LNCAP (cell line): ENCODE measurements at regions not wholly inside any gene's neighbourhood (a gene's known extent, or its start where the extent isn't known, plus 50 kb on each side); places are given as distances from the start of the nearest gene placed in this dataset.

Source experiments
- TF ChIP-seq, protein P1 (sequence below): fragments of 450-650 bp; IDR thresholded peaks from 2 replicates; pipeline ENCODE4 v1.5.1; 2017; ENCODE audit warnings: mild to moderate bottlenecking

DNA sequence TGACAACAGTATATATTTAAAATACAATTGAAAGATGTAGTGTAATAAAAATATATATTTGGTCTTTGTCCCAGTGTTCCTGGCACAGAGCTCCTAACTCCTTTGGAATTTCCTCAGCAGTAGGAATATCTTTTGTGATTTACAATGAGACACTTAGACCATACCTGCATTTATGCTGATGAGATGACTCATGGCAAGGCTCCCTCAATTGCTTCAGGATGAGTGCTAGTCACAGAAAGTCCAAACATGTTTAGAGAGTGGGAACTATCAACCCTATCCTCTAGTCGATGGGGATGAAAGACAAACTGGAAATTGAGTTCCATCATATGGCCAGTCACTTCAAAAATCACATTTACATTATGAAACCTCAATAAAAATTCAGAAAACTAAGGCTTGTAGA, 588.3 kb upstream of the LMCD1 start:
- TF ChIP-seq, protein P1, sequence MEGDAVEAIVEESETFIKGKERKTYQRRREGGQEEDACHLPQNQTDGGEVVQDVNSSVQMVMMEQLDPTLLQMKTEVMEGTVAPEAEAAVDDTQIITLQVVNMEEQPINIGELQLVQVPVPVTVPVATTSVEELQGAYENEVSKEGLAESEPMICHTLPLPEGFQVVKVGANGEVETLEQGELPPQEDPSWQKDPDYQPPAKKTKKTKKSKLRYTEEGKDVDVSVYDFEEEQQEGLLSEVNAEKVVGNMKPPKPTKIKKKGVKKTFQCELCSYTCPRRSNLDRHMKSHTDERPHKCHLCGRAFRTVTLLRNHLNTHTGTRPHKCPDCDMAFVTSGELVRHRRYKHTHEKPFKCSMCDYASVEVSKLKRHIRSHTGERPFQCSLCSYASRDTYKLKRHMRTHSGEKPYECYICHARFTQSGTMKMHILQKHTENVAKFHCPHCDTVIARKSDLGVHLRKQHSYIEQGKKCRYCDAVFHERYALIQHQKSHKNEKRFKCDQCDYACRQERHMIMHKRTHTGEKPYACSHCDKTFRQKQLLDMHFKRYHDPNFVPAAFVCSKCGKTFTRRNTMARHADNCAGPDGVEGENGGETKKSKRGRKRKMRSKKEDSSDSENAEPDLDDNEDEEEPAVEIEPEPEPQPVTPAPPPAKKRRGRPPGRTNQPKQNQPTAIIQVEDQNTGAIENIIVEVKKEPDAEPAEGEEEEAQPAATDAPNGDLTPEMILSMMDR: no peak

DNA sequence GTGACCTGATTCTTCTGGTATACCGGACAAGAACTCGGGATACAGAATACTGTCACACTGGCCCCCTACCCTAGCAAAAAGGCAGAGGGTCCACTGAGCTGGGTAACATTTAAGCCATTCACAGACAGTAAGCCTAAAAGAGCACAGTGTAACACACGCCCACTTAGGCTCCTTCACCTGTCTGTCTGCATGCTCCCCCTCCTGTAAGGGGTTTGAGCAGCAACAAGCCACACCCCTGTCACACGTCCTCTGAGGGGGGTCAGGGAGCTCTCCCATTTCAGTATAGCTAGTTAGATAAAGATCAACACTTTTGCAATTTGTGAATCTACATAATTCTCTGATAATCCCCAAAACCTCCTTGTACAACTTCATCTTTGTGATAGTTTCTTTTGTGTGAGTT, 586.3 kb upstream of the LMCD1 start:
- TF ChIP-seq, protein P1: no peak

DNA sequence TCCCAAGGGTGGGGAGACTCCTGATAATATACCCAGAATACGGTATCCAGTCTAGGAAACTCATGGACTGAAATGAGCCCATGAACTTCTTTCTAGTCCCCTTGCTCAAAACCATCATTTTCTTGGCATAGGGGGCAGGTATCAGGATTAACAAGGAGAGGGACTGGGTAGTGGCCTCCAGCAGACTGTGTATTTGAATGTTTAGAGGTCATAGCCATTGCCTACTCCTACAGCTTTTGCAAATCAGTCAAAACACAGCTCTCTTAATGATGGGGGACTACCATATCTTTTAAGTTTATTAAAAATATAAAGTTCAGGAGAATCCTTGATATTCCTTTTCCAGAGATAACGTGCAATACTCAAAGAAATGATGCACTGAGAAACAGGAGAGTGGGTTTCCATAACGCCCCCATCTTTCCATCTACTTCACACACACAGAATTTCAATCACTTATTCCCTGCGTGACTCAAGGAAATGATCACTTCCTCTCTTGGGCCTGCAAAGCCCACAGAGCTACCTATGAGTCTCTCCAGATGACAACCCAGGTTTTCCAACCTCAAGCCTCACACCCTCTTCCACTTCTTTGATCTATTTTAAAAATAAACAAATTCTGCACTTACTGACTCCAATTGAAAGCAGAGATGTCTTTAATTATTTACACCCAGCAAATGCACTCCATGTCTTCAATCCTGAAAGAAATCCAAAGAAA, 584.0 kb upstream of the LMCD1 start:
- TF ChIP-seq, protein P1: no peak

DNA sequence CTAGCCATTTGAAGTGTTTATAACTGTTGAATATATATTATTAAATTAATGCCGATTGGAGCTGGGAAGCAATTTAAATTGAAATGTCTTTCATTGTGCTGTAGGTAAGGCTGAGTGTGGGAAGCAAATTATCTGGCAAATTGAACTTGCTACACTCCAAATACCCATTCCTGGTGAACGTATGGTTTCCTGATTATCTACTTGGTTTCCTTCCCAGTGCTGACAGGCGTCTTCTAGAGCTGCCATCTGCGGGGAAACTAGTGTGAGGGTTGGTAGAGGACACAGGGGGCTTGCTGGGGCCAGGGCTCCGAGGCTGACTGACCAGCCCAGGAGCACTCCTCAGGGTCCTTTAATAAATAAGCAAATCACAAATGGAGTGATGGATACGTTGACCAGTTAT, 581.4 kb upstream of the LMCD1 start:
- TF ChIP-seq, protein P1: no peak

DNA sequence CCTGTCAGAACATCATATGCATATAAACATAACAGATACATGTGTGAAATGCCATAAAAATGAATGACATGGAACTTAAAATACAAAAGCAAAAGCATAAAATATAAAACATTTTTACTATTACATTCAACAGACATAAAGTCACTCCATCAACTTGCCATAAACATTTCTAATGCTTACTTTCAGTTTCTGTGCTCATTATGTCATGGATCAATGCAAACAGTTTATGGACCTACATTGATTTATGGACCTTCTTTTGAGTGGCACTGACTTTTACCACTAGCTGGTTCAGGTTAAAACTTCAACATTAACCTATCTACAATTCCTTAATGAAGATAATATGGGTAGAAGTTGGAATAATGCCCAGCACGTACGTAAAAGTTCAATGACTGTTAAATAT, 577.4 kb upstream of the LMCD1 start:
- TF ChIP-seq, protein P1: no peak

DNA sequence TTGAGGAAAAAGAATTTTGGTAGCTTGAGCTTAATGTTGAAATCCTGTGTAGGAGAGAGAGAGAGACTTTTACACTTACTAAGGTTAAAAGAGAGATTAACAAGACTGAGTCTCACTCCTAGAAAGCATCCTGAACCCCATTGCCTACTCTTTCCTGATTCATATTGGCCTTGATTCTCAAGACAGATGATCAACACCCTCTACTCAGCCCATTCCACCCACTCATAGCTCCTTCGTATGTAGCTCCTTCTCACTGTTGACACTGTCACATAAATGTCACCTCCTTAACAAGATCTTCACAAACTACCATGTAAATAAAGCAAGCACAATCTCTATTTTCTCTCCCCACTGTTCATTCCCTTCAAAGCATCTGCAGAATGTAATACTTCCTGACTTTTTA, 574.6 kb upstream of the LMCD1 start:
- TF ChIP-seq, protein P1: no peak

DNA sequence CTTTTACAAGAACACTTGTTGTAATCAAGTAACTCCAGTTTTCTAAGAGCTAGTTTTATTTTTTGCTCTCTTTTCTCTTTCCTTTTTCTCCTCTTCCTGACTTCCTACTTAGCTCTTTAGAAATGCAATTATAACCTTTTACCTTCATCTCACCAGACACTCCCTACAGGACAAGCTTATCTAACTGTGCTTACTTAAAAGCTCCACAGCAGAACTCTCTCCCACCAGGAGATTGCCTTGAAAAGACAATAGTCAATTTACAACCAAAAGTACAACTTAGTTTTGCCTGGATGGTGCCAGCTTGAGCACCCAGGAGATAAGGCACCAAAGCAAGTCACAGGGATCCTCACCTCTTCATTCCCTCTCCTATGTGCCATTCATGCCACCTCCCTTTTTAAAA, 573.8 kb upstream of the LMCD1 start:
- TF ChIP-seq, protein P1: no peak
